SU-DHL-6 (cell line): ENCODE measurements at regions not wholly inside any gene's neighbourhood (a gene's known extent, or its start where the extent isn't known, plus 50 kb on each side); places are given as distances from the start of the nearest gene placed in this dataset.

Experiments
- H2AFZ ChIP-seq: fragments of 200-600 bp; sonication (generic); 2 replicates; pipeline ENCODE4 v1.6.1; 2014; ENCODE audit warnings: low read depth, mild to moderate bottlenecking, moderate library complexity, mixed read lengths, antibody characterized with exemption, low read length; ENCODE audit not compliant: severe bottlenecking
- H3F3A ChIP-seq: fragments of 200-600 bp; shearing (Covaris generic); 2 replicates; pipeline ENCODE4 v1.6.0; 2016; ENCODE audit warnings: antibody characterized with exemption, mild to moderate bottlenecking; ENCODE audit not compliant: insufficient read depth
- H3K27ac ChIP-seq: fragments of 200-600 bp; sonication (generic); 2 replicates; pipeline ENCODE4 v1.5.1; 2016; ENCODE audit warnings: low read depth, mild to moderate bottlenecking, low read length, moderate library complexity, mixed read lengths
- H3K27me3 ChIP-seq: fragments of 200-600 bp; sonication (generic), shearing (Covaris generic); 2 replicates; pipeline ENCODE4 v1.6.0; 2014; ENCODE audit warnings: mild to moderate bottlenecking, low read length
- H3K36me3 ChIP-seq: fragments of 200-600 bp; sonication (generic); 2 replicates; pipeline ENCODE4 v1.6.1; 2014; ENCODE audit warnings: mild to moderate bottlenecking, low read length, mixed read lengths
- H3K4me2 ChIP-seq: fragments of 300-600, 200-600 bp; shearing (Covaris generic), sonication (generic); 2 replicates; pipeline ENCODE4 v1.6.0; 2014; ENCODE audit warnings: low read length, low read depth, mild to moderate bottlenecking; ENCODE audit not compliant: poor library complexity, severe bottlenecking
- H3K4me3 ChIP-seq: fragments of 200-600 bp; sonication (generic); 2 replicates; pipeline ENCODE4 v1.5.1; 2014; ENCODE audit warnings: antibody characterized with exemption, low read length, mild to moderate bottlenecking, mixed read lengths; ENCODE audit not compliant: insufficient read depth, poor library complexity, severe bottlenecking
- H3K79me2 ChIP-seq: fragments of 200-600 bp; sonication (generic); 2 replicates; pipeline ENCODE4 v1.6.1; 2014; ENCODE audit warnings: mild to moderate bottlenecking, low read length, moderate library complexity; ENCODE audit not compliant: insufficient read depth
- H3K9ac ChIP-seq: fragments of 200-600 bp; sonication (generic); 2 replicates; pipeline ENCODE4 v1.7.0; 2014; ENCODE audit warnings: mild to moderate bottlenecking, low read length
- H3K9me2 ChIP-seq: fragments of 200-600 bp; sonication (generic); replicated peaks from 2 replicates; pipeline ENCODE4 v1.6.1; 2014; ENCODE audit warnings: low read length; ENCODE audit not compliant: insufficient read depth
- H3K9me3 ChIP-seq: fragments of 200-600 bp; sonication (generic); 2 replicates; pipeline ENCODE4 v1.6.1; 2014; ENCODE audit warnings: low read length, mixed read lengths; ENCODE audit not compliant: insufficient read depth
- H4K20me1 ChIP-seq: fragments of 200-600 bp; sonication (generic); 2 replicates; pipeline ENCODE4 v1.6.1; 2014; ENCODE audit warnings: low read depth, mild to moderate bottlenecking, antibody characterized with exemption, low read length, moderate library complexity, mixed read lengths
- CTCF ChIP-seq: fragments of 200-600 bp; sonication (generic); IDR thresholded peaks from one replicate; pipeline ENCODE4 v1.5.1; 2017; ENCODE audit warnings: antibody characterized with exemption, mild to moderate bottlenecking, low read length, moderate library complexity; ENCODE audit not compliant: insufficient read depth, poor library complexity, severe bottlenecking
- EZH2phosphoT487 ChIP-seq: fragments of 200-600 bp; sonication (generic), shearing (Covaris generic); conservative IDR thresholded peaks from 2 replicates; pipeline ENCODE4 v1.6.1; 2018; ENCODE audit warnings: mild to moderate bottlenecking, antibody characterized with exemption, low read length, moderate library complexity, mixed read lengths

- Histone ChIP-seq H3K9me2 (no peaks in the 10 kb centered on the region), H2AFZ (no peak overlapping the region), H3F3A (no peaks in the 10 kb centered on the region), H3K4me2 (no peak overlapping the region), H3K27me3 (no peaks in the 10 kb centered on the region), H3K9ac (no peak overlapping the region), H4K20me1 (no peaks in the 10 kb centered on the region), H3K4me3 (no peak overlapping the region), H3K27ac (no peak overlapping the region), H3K36me3 (no peaks in the 10 kb centered on the region), H3K79me2 (no peaks in the 10 kb centered on the region), H3K9me3 (no peaks in the 10 kb centered on the region)
- TF ChIP-seq CTCF (no peak), EZH2phosphoT487 (no peak)
Observed at GRCh38 chr2:126795656-126796055, 103.0 kb upstream of the TEX51 start.

- H2AFZ ChIP-seq: no peak overlapping the region
- no peak overlapping the region for H3K27ac ChIP-seq
- TF ChIP-seq EZH2phosphoT487: no peak
- TF ChIP-seq CTCF: no peak
- no peaks in the 10 kb centered on the region for H3K79me2 ChIP-seq
- H3K4me2 ChIP-seq: no peak overlapping the region
- no peaks in the 10 kb centered on the region for H3K9me3 ChIP-seq
- no peak overlapping the region for H3K9ac ChIP-seq
- no peaks in the 10 kb centered on the region for H3K36me3 ChIP-seq
- H3K4me3 ChIP-seq: no peak overlapping the region
- H4K20me1 ChIP-seq: no peaks in the 10 kb centered on the region
- no peaks in the 10 kb centered on the region for H3K9me2 ChIP-seq
- H3K27me3 ChIP-seq: no peaks in the 10 kb centered on the region
- H3F3A ChIP-seq: no peaks in the 10 kb centered on the region
Observed at GRCh38 chr2:126796931-126797621, 101.6 kb upstream of the TEX51 start.

- no peaks in the 10 kb centered on the region for H3K9me2 ChIP-seq
- H3K4me3 ChIP-seq: no peak overlapping the region
- H3K27me3 ChIP-seq: no peaks in the 10 kb centered on the region
Observed at GRCh38 chr2:126797622-126798275, 100.9 kb upstream of the TEX51 start.

More at GRCh38 chr2:126797622-126798275, 100.9 kb upstream of the TEX51 start:
- H2AFZ ChIP-seq: no peak overlapping the region
- no peaks in the 10 kb centered on the region for H3K36me3 ChIP-seq
- H3K4me2 ChIP-seq: no peak overlapping the region
- H3F3A ChIP-seq: no peaks in the 10 kb centered on the region
- no peaks in the 10 kb centered on the region for H3K9me3 ChIP-seq
- H3K79me2 ChIP-seq: no peaks in the 10 kb centered on the region
- TF ChIP-seq EZH2phosphoT487 (no peak), CTCF (no peak)
- no peak overlapping the region for H3K9ac ChIP-seq
- no peak overlapping the region for H3K27ac ChIP-seq
- H4K20me1 ChIP-seq: no peaks in the 10 kb centered on the region
